HAP-1 (cell line): ENCODE measurements at regions not wholly inside any gene's neighbourhood (a gene's known extent, or its start where the extent isn't known, plus 50 kb on each side); places are given as distances from the start of the nearest gene placed in this dataset.

Source experiments
- DNase-seq, 2 experiments: peaks; one replicate each; pipeline ENCODE4 v3.0.0-alpha.2; 2016 to 2020; ENCODE audit warnings: low spot score in 2 of 2
- H3K27me3 ChIP-seq: fragments of 250-450 bp; sonication (Bioruptor Pico); 2 replicates; pipeline ENCODE4 v1.5.1; 2020; ENCODE audit warnings: low read depth, mild to moderate bottlenecking, moderate library complexity
- H3K36me3 ChIP-seq: fragments of 250-450 bp; sonication (Bioruptor Pico); replicated peaks from 2 replicates; pipeline ENCODE4 v1.5.1; 2020; ENCODE audit warnings: mild to moderate bottlenecking
- H3K4me1 ChIP-seq: fragments of 250-450 bp; sonication (Bioruptor Pico); 2 replicates; pipeline ENCODE4 v1.5.1; 2020; ENCODE audit warnings: mild to moderate bottlenecking
- H3K4me3 ChIP-seq: fragments of 250-450 bp; sonication (Bioruptor Pico); 2 replicates; pipeline ENCODE4 v1.5.1; 2020; ENCODE audit warnings: mild to moderate bottlenecking, moderate library complexity
- H3K9me3 ChIP-seq: fragments of 250-450 bp; sonication (Bioruptor Pico); 2 replicates; pipeline ENCODE4 v1.5.1; 2020; ENCODE audit warnings: mild to moderate bottlenecking, moderate library complexity
- in situ Hi-C: fragments of 300-500 bp; cut with MboI; formaldehyde crosslinking; loops from 3 replicates; pipeline ENCODE4 v1.14.3; 2020; ENCODE audit warnings: low sequenced_read_pairs, inconsistent platforms, mixed read lengths

DNA sequence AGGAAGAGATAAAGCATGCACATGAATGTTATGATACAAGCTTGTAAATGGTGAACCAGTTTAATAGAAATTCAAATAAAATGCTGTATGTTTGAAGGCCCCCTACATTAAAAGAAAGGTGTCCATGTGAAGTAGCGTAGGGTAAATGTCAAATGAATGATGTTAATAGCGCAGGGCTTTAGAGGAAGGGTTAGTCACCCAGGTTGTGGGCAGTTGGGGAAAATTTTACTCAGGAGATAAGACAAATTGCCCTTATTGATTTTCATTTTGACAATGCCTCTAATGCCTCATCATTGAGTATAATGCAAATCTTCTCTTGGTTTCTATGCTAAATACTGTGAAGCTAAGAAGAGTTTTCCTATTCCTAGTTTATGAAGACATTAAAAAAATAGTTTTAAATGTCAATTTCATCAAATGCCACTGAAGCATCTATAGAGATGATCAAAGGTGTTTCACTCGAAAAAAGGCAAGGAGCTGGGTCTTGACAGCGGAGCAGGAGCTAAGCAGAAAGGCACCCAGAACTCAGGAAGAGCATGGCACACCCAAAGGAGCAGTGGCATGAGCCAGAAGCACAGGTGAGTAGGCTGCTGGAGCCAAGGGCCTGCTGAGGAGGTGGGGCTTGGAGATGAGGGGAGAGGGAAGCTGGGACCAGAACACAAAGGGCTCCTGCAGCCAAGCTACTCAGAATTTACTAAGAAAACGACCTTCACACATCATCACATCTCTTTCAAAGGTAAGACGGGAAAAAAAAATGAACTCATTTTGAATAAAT lies 129.3 kb upstream of the ACKR3 start:
- H3K4me3 ChIP-seq: no peak overlapping the region
- no peaks in the 10 kb centered on the region for H3K4me1 ChIP-seq
- H3K9me3 ChIP-seq: no peaks in the 10 kb centered on the region
- H3K36me3 ChIP-seq: no peaks in the 10 kb centered on the region
- DNase-seq: no peak
- no peaks in the 10 kb centered on the region for H3K27me3 ChIP-seq
- in situ Hi-C loops: no loop called here

DNA sequence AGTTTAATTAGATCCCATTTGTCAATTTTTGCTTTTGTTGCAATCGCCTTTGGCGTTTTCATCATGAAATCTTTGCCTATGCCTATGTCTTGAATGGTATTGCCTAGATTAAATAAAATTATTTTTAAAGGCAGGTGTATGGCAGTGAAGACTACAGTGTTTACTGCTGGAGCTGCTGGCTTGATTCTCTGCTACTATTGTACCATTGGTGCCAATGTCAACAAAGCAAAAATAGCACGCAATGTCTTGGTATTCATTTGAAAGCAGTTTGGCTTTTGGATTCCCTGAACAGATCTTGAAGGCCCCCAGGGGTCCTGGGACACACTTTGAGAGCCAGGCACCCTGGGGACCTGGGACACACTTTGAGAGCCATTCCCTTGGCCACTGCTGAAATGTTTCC lies 125.4 kb upstream of the ACKR3 start:
- Histone ChIP-seq H3K36me3 (no peaks in the 10 kb centered on the region), H3K9me3 (no peaks in the 10 kb centered on the region), H3K4me1 (no peaks in the 10 kb centered on the region), H3K4me3 (no peak overlapping the region), H3K27me3 (no peaks in the 10 kb centered on the region)
- DNase-seq: no peak
- in situ Hi-C loops: no loop called here

DNA sequence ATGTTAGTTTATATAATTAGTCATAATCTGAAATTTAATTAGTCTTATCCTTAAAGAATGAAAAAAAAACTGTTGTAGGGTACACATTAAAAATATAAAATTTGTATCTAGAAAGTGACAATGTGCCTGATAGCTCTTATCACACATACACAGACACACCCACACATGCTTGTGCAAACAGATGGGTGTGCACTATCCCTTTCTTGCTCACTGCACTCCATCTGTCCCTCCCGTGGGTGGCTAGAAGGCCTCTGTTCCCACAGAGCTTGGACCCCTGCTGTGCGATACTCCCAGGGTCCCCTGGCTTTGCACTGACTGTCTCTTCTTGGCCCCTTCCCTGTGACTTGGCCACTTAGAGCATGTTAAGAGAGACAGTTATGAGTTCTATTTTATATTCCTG lies 123.9 kb upstream of the ACKR3 start:
- Histone ChIP-seq H3K36me3 (no peaks in the 10 kb centered on the region), H3K9me3 (no peaks in the 10 kb centered on the region), H3K27me3 (no peaks in the 10 kb centered on the region), H3K4me3 (no peak overlapping the region), H3K4me1 (no peaks in the 10 kb centered on the region)
- in situ Hi-C loops: no loop called here
- no peak for DNase-seq

DNA sequence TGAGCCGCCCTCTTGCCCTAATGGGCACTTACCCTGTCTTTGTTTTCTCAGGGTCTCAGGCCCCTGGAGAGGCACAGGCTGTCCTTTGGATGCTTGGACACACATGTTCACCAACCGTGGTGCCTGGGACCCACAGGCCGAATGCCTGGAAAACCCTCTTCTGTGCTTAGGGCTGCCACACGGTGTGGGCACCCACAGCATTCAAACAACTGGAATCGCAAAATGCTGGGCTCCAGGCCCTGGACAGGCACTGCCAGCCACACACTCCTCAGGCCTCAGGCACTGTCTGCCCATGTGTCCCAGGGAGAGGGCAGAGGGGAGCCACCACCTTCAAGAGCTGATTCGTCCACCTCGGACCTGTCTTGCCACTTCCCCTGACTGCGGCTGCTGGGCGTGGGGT lies 123.1 kb upstream of the ACKR3 start:
- Histone ChIP-seq H3K4me3 (no peak overlapping the region), H3K4me1 (no peaks in the 10 kb centered on the region), H3K36me3 (no peaks in the 10 kb centered on the region), H3K9me3 (no peaks in the 10 kb centered on the region), H3K27me3 (no peaks in the 10 kb centered on the region)
- in situ Hi-C loops: no loop called here
- no peak for DNase-seq

GRCh38 chr2:236449167-236449761 lies 120.4 kb upstream of the ACKR3 start:
- Histone ChIP-seq H3K36me3 (no peaks in the 10 kb centered on the region), H3K4me1 (peaks cover 3% of the 10 kb centered on the region; the same call in 1 of the 2 replicates), H3K4me3 (no peak overlapping the region), H3K27me3 (no peaks in the 10 kb centered on the region), H3K9me3 (no peaks in the 10 kb centered on the region)
- DNase-seq: no peak
- in situ Hi-C loops: no loop called here

- Histone ChIP-seq H3K4me1 (peaks cover 3% of the 10 kb centered on the region; the same call in 1 of the 2 replicates), H3K4me3 (no peak overlapping the region), H3K9me3 (no peaks in the 10 kb centered on the region), H3K27me3 (no peaks in the 10 kb centered on the region), H3K36me3 (no peaks in the 10 kb centered on the region)
- in situ Hi-C loops: no loop called here
- DNase-seq: no peak
Observed at GRCh38 chr2:236452238-236452637, 117.4 kb upstream of the ACKR3 start.

- Histone ChIP-seq H3K4me1 (peaks cover 3% of the 10 kb centered on the region; the same call in 1 of the 2 replicates), H3K4me3 (no peak overlapping the region), H3K36me3 (no peaks in the 10 kb centered on the region), H3K27me3 (no peaks in the 10 kb centered on the region), H3K9me3 (no peaks in the 10 kb centered on the region)
- DNase-seq: no peak
- in situ Hi-C loops: no loop called here
Observed at GRCh38 chr2:236454076-236454475, 115.5 kb upstream of the ACKR3 start.

GRCh38 chr2:236459393-236459792 lies 110.2 kb upstream of the ACKR3 start:
- no peak for DNase-seq
- in situ Hi-C loops: no loop called here
- no peaks in the 10 kb centered on the region for H3K36me3 ChIP-seq

DNA sequence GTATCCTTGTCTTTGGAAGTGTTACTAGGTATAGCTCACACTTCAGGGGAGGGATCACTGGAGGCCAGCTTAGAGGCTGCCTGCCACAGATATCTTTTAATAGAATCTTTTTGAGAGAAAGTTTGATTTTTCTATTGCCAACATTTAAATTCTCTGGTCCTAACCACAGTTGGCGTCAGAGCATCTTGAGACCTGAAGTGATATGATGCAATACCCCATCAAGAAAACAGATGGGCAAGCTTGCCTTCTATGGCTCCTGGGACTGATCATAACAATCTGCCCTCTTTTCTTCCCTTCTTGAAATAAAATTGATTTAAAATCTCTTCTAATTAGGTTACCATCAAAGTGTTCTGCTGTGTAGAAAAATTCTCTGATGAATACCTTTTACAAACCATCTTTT lies 105.5 kb upstream of the ACKR3 start:
- H3K36me3 ChIP-seq: no peaks in the 10 kb centered on the region
- H3K4me1 ChIP-seq: no peaks in the 10 kb centered on the region
- H3K9me3 ChIP-seq: no peaks in the 10 kb centered on the region
- in situ Hi-C loops: no loop called here
- no peak overlapping the region for H3K4me3 ChIP-seq
- no peak for DNase-seq
- H3K27me3 ChIP-seq: no peaks in the 10 kb centered on the region

More at GRCh38 chr2:236459393-236459792, 110.2 kb upstream of the ACKR3 start:
- H3K4me3 ChIP-seq: no peak overlapping the region
- no peaks in the 10 kb centered on the region for H3K9me3 ChIP-seq
- H3K4me1 ChIP-seq: no peaks in the 10 kb centered on the region
- no peaks in the 10 kb centered on the region for H3K27me3 ChIP-seq

GRCh38 chr2:236472720-236473495 lies 96.7 kb upstream of the ACKR3 start:
- no peak for DNase-seq
- H3K36me3 ChIP-seq: no peaks in the 10 kb centered on the region
- H3K27me3 ChIP-seq: no peaks in the 10 kb centered on the region
- no peaks in the 10 kb centered on the region for H3K9me3 ChIP-seq
- in situ Hi-C loops: no loop called here
- no peaks in the 10 kb centered on the region for H3K4me1 ChIP-seq
- no peak overlapping the region for H3K4me3 ChIP-seq

DNA sequence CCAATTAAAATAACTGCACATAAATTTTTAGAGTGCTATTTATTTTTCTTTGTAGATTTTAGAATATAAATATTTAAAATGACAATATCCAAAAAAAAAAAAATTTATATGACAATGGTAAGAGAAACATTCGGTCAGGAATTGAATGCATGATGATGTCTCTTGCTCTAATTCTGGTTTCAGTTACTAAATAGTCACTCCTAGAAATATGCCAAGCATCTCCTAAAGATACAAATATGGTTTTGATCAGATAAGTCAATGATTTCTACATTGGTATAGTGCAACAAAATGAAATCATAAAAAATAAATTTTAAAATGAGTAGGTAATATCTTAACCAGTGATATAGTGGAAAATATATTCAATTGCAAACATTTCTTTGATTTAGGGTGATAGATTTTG lies 95.9 kb upstream of the ACKR3 start:
- Histone ChIP-seq H3K4me1 (no peaks in the 10 kb centered on the region), H3K4me3 (no peak overlapping the region), H3K27me3 (no peaks in the 10 kb centered on the region), H3K36me3 (no peaks in the 10 kb centered on the region), H3K9me3 (no peaks in the 10 kb centered on the region)
- in situ Hi-C loops: no loop called here
- no peak for DNase-seq

DNA sequence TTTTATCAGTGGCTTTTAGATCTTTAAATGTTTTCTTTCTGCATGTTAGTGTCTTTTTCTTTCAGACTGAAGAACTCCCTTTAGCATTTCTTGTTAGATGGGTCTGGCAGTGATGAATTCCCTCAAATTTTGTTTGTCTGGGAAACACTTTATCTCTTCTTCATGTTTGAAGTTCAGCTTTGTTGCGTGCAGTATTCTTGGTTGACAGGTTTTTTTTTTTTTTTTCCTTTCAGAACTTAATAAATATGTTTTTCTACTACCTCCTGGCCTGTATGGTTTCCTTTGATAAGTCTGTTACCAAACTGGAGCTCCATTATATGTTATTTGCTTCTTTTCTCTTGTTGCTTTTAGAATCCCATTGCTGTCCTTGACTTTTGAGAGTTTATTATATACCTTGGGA lies 89.8 kb upstream of the ACKR3 start:
- Histone ChIP-seq H3K4me3 (no peak overlapping the region), H3K36me3 (no peaks in the 10 kb centered on the region), H3K4me1 (no peaks in the 10 kb centered on the region), H3K27me3 (no peaks in the 10 kb centered on the region), H3K9me3 (no peaks in the 10 kb centered on the region)
- in situ Hi-C loops: no loop called here
- DNase-seq: no peak

DNA sequence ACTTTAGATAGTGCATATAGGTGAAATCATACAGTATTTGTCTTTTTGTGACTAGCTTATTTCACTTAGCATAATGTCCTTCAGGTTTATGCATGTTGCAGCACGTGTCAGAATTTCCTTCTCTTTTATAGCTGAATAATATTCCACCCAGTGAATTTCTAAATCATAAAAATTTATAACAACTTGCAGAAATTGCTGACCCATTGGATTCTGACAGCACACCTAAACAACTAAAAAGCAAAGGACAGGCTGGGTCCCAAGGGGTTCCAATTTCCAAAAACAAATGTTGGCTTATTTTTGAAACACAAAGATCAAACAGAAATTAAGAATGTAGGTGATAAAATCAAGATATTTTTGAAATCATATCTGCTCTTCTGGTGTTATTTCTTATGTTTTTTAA lies 86.5 kb upstream of the ACKR3 start:
- no peaks in the 10 kb centered on the region for H3K4me1 ChIP-seq
- no peak for DNase-seq
- H3K9me3 ChIP-seq: no peaks in the 10 kb centered on the region
- no peak overlapping the region for H3K4me3 ChIP-seq
- H3K27me3 ChIP-seq: no peaks in the 10 kb centered on the region
- H3K36me3 ChIP-seq: no peaks in the 10 kb centered on the region
- in situ Hi-C loops: no loop called here

DNA sequence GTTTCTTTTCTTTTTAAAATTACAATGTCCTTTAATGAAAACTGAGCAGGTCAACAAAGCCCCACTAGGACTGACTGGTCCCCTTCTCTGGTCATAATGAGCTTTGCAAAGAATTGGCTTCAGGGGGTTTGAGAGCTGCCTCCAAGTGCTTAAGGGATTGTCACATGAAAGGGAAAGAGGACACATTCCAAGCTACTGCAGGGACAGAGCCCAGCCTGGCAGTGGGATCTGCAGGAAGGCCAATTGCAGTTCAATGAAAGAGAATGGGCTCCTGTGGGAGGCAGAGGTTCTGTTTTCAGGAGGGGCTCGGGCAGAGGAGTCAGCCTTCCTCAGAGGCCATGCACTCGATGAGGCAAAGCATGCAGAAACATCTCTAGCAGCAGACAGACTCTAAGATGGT lies 84.1 kb upstream of the ACKR3 start:
- no peaks in the 10 kb centered on the region for H3K27me3 ChIP-seq
- in situ Hi-C loops: no loop called here
- no peak overlapping the region for H3K4me3 ChIP-seq
- no peak for DNase-seq
- H3K9me3 ChIP-seq: no peaks in the 10 kb centered on the region
- no peaks in the 10 kb centered on the region for H3K4me1 ChIP-seq
- H3K36me3 ChIP-seq: no peaks in the 10 kb centered on the region
